22Rv1 (cell line): ENCODE measurements at regions not wholly inside any gene's neighbourhood (a gene's known extent, or its start where the extent isn't known, plus 50 kb on each side); places are given as distances from the start of the nearest gene placed in this dataset.

Experiments
- ZFX ChIP-seq: fragments of 450-650 bp; IDR thresholded peaks from 2 replicates; pipeline ENCODE4 v1.6.1; 2017; ENCODE audit warnings: antibody characterized with exemption, borderline replicate concordance
- TF ChIP-seq, protein P1 (sequence below): fragments of 450-650 bp; IDR thresholded peaks from 2 replicates; pipeline ENCODE4 v1.5.1; 2017; ENCODE audit warnings: mild to moderate bottlenecking

DNA sequence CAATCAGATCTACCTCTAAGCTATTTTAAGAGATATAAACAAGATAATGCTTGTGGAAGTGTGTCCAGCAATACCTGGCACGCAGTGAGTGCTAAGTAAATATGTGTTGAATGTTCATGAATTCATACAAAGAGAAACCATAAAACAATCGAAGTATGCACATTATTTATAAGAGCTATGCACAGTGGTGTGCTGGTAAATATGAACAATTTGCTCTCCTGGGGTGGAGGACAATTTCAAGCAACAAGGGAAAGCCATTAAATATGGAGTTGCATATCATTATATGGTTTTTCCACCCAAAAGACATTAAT lies 526.6 kb upstream of the MARCKS start:
- TF ChIP-seq, protein P1, sequence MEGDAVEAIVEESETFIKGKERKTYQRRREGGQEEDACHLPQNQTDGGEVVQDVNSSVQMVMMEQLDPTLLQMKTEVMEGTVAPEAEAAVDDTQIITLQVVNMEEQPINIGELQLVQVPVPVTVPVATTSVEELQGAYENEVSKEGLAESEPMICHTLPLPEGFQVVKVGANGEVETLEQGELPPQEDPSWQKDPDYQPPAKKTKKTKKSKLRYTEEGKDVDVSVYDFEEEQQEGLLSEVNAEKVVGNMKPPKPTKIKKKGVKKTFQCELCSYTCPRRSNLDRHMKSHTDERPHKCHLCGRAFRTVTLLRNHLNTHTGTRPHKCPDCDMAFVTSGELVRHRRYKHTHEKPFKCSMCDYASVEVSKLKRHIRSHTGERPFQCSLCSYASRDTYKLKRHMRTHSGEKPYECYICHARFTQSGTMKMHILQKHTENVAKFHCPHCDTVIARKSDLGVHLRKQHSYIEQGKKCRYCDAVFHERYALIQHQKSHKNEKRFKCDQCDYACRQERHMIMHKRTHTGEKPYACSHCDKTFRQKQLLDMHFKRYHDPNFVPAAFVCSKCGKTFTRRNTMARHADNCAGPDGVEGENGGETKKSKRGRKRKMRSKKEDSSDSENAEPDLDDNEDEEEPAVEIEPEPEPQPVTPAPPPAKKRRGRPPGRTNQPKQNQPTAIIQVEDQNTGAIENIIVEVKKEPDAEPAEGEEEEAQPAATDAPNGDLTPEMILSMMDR: no peak
- TF ChIP-seq ZFX: no peak
